ENCODE measurements at regions not wholly inside any gene's neighbourhood (a gene's known extent, or its start where the extent isn't known, plus 50 kb on each side); places are given as distances from the start of the nearest gene placed in this dataset.

DNA sequence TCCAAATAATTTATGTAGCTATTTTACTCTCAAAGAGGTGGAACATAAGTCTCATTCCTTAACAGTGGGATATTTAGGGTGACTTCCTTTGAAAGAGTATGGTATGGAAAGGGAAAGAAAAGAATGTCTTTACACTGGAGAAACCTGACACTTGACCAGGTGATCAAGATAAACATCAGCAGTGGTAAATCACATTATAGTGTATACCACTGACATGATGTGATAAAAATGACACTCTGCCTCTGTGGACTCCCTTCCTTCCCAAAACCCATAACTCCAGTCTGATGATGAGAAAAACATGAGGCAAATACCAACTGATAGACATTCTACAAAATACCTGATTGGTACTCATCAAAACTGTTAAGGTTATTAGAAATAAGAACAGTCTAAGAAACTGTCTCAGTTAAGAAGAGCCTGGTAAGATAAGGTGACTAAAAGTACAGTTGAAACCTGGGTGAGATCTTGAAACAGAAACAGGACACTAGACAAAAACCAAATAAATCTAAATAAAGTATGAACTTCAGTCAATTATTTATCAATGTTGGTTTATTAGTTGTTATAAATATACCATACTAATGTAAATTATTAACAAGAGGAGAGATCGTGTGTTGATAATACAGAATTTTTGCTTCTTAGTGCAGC lies 144.2 kb upstream of the PCDH18 start:
- no peak overlapping the region for H3K4me3 Mint-ChIP-seq
- no peak overlapping the region for H3K27ac Mint-ChIP-seq
- H3K79me2 ChIP-seq (replicated peaks; ENCODE audit: insufficient read depth), result no peaks in the 10 kb centered on the region
- no peak overlapping the region for H3K4me3 ChIP-seq
- no peak overlapping the region for H3K4me2 ChIP-seq
- H3K4me1 ChIP-seq (ENCODE audit: insufficient read depth), result peaks cover 5% of the 10 kb centered on the region; the same call in 1 of the 2 replicates
- TF ChIP-seq JUNB (IDR thresholded peaks at IDR 0.05; ENCODE audit: unreplicated experiment) (no peak), CREB1 (CRISPR knock-in tag; IDR thresholded peaks at IDR 0.05; ENCODE audit: low read depth) (no peak), ETS1 (IDR thresholded peaks at IDR 0.05) (no peak), EZH2 (IDR thresholded peaks at IDR 0.05; ENCODE audit: low read depth, unreplicated experiment) (no peak), STAT1 (IDR thresholded peaks at IDR 0.05; ENCODE audit: unreplicated experiment) (no peak), ZNF114 (CRISPR knock-in tag; IDR thresholded peaks at IDR 0.05) (no peak), EZH2phosphoT487 (IDR thresholded peaks at IDR 0.05; ENCODE audit: unreplicated experiment) (no peak), ZNF462 (CRISPR knock-in tag; IDR thresholded peaks at IDR 0.05) (no peak), NANOG (IDR thresholded peaks at IDR 0.05; ENCODE audit: borderline replicate concordance) (no peak), POLR2AphosphoS5 (IDR thresholded peaks at IDR 0.05; ENCODE audit: low read depth) (no peak), CTCF (conservative IDR thresholded peaks at IDR 0.05; ENCODE audit: low read depth in 2 of 2) (no peak), ZNF331 (CRISPR knock-in tag; IDR thresholded peaks at IDR 0.05; ENCODE audit: low read depth) (no peak)
- TF ChIP-seq, protein P1, sequence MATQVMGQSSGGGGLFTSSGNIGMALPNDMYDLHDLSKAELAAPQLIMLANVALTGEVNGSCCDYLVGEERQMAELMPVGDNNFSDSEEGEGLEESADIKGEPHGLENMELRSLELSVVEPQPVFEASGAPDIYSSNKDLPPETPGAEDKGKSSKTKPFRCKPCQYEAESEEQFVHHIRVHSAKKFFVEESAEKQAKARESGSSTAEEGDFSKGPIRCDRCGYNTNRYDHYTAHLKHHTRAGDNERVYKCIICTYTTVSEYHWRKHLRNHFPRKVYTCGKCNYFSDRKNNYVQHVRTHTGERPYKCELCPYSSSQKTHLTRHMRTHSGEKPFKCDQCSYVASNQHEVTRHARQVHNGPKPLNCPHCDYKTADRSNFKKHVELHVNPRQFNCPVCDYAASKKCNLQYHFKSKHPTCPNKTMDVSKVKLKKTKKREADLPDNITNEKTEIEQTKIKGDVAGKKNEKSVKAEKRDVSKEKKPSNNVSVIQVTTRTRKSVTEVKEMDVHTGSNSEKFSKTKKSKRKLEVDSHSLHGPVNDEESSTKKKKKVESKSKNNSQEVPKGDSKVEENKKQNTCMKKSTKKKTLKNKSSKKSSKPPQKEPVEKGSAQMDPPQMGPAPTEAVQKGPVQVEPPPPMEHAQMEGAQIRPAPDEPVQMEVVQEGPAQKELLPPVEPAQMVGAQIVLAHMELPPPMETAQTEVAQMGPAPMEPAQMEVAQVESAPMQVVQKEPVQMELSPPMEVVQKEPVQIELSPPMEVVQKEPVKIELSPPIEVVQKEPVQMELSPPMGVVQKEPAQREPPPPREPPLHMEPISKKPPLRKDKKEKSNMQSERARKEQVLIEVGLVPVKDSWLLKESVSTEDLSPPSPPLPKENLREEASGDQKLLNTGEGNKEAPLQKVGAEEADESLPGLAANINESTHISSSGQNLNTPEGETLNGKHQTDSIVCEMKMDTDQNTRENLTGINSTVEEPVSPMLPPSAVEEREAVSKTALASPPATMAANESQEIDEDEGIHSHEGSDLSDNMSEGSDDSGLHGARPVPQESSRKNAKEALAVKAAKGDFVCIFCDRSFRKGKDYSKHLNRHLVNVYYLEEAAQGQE (IDR thresholded peaks at IDR 0.05; ENCODE audit: unreplicated experiment), result no peak
- no peaks in the 10 kb centered on the region for H3K27me3 ChIP-seq (ENCODE audit: insufficient read depth)
- peaks cover 10% of the 10 kb centered on the region; the same call in 1 of the 3 replicates for H3K36me3 Mint-ChIP-seq (ENCODE audit: low read depth)
- H4K20me1 ChIP-seq (replicated peaks; ENCODE audit: insufficient read depth), result no peaks in the 10 kb centered on the region
- H3K9me2 ChIP-seq (ENCODE audit: insufficient read depth), result no peaks in the 10 kb centered on the region
- no peaks in the 10 kb centered on the region for H3K36me3 ChIP-seq (ENCODE audit: insufficient read depth)
- no peaks in the 10 kb centered on the region for H3K27me3 Mint-ChIP-seq (ENCODE audit: insufficient read depth, low read depth, poor library complexity)
- H3K4me1 Mint-ChIP-seq, result peaks cover 25% of the 10 kb centered on the region
- ATAC-seq (no peak), DNase-seq (ENCODE audit: low spot score) (no peak)
- no peaks in the 10 kb centered on the region for H3F3A ChIP-seq (replicated peaks; ENCODE audit: low read depth)
- H2AFZ ChIP-seq, result no peak overlapping the region
- H3K9me3 Mint-ChIP-seq, result peaks cover 10% of the 10 kb centered on the region; the same call in 1 of the 3 replicates
- no peak overlapping the region for H3K27ac ChIP-seq (ENCODE audit: low read depth)
